Activated T-cell treated with anti-CD3 and anti-CD28 coated beads, Interleukin-2, amount 50 U/mL, for 24 hours (primary cell): ENCODE measurements at regions not wholly inside any gene's neighbourhood (a gene's known extent, or its start where the extent isn't known, plus 50 kb on each side); places are given as distances from the start of the nearest gene placed in this dataset.

Experiments
- DNase-seq: peaks from one replicate; pipeline ENCODE4 v3.0.0-alpha.2; 2020
- H3K27ac Mint-ChIP-seq: 2 replicates; pipeline ENCODE4 v1.8.0; 2020; ENCODE audit warnings: mild to moderate bottlenecking, mixed read lengths
- H3K27me3 Mint-ChIP-seq: 2 replicates; pipeline ENCODE4 v1.8.0; 2020; ENCODE audit warnings: mixed read lengths
- H3K36me3 Mint-ChIP-seq: 2 replicates; pipeline ENCODE4 v1.8.0; 2020; ENCODE audit warnings: low read depth, mixed read lengths
- H3K4me1 Mint-ChIP-seq: 2 replicates; pipeline ENCODE4 v1.8.0; 2020; ENCODE audit warnings: low read depth, mixed read lengths
- H3K4me3 Mint-ChIP-seq: 2 replicates; pipeline ENCODE4 v1.8.0; 2020; ENCODE audit warnings: mild to moderate bottlenecking, moderate library complexity, mixed read lengths
- H3K9me3 Mint-ChIP-seq: 2 replicates; pipeline ENCODE4 v1.8.0; 2020; ENCODE audit warnings: mixed read lengths

GRCh38 chr2:147101941-147102790 is 742.7 kb upstream of the ACVR2A start:
- no peak overlapping the region for H3K4me3 Mint-ChIP-seq
- peaks cover 5% of the 10 kb centered on the region for H3K27me3 Mint-ChIP-seq
- H3K36me3 Mint-ChIP-seq, result no peaks in the 10 kb centered on the region
- DNase-seq, result no peak
- H3K4me1 Mint-ChIP-seq, result peaks cover 2% of the 10 kb centered on the region
- no peaks in the 10 kb centered on the region for H3K9me3 Mint-ChIP-seq
- no peak overlapping the region for H3K27ac Mint-ChIP-seq

DNA sequence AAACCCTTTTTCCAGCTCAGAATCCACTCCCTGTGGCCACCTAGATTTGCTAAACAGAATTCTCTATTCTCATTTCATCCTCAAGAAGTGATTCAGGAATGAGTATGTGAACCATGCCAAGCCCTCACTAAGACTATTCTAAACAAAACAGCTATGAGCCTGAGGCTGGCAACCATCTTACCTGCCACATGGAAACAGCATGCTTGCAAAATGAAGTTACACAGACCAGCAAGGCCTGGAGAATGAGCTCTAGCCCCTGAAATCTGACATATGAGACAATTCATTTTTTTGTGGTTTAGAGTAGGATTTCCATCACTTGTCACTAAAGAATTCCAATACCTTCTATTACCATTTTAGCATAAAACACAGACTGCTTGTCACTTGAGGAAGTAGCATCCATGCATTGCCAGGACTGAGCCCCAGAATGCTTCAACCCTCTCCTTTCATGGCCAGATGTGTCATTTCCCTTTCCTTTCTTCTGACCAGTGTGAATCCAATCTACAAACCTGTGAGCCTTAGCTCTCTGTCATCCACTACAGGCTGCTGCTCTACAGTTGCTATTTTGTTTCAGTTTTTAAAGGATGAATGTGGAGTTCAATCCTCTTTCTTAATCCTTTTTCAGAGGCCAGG is 744.3 kb upstream of the ACVR2A start:
- Mint-ChIP-seq H3K27ac (no peak overlapping the region), H3K4me1 (peaks cover 9% of the 10 kb centered on the region), H3K4me3 (no peak overlapping the region), H3K27me3 (peaks cover 5% of the 10 kb centered on the region), H3K36me3 (no peaks in the 10 kb centered on the region), H3K9me3 (no peaks in the 10 kb centered on the region)
- DNase-seq, result no peak

DNA sequence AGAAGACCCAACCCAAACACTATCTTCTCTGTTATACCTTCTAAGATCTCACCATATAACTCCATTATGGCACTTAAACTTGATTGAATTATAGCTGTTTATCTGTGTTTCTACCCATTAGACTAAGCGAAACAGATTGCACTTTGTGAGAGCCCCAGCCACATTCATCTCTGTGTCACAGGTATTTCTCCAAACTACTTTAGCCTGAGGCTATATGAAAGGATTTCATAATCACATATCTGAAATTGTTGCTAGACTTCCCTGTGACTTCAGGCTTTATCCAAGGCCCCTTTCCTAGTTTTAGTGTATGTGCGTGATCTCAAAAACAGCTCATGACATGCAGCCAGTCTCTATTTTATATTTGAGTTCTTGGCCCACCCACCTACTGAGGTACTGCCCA is 745.0 kb upstream of the ACVR2A start:
- DNase-seq, result no peak
- Mint-ChIP-seq H3K27me3 (peaks cover 5% of the 10 kb centered on the region), H3K4me3 (no peak overlapping the region), H3K36me3 (no peaks in the 10 kb centered on the region), H3K27ac (no peak overlapping the region), H3K9me3 (no peaks in the 10 kb centered on the region), H3K4me1 (peaks cover 9% of the 10 kb centered on the region)

DNA sequence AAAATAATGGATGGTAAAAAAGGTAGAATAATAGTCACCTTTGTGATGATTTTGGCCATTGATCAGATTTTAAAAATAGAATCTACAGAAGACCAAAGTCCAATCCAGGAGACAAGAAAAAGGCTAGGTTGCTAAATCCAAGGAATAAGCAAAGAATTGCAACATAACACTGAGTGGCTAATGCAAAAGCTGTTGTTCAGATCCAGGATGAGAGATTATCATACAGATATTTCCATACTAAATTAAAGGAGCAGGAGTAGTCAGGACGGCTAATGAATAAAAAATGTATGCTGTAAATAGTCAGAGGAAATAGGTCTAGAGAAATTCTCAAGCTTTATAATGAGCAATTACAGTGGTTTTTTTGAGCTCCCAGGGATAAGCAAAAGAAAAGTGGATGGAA is 745.9 kb upstream of the ACVR2A start:
- H3K4me3 Mint-ChIP-seq, result no peak overlapping the region
- no peak for DNase-seq
- peaks cover 9% of the 10 kb centered on the region for H3K27me3 Mint-ChIP-seq
- no peaks in the 10 kb centered on the region for H3K9me3 Mint-ChIP-seq
- H3K4me1 Mint-ChIP-seq, result peaks cover 9% of the 10 kb centered on the region
- no peaks in the 10 kb centered on the region for H3K36me3 Mint-ChIP-seq
- H3K27ac Mint-ChIP-seq, result no peak overlapping the region

DNA sequence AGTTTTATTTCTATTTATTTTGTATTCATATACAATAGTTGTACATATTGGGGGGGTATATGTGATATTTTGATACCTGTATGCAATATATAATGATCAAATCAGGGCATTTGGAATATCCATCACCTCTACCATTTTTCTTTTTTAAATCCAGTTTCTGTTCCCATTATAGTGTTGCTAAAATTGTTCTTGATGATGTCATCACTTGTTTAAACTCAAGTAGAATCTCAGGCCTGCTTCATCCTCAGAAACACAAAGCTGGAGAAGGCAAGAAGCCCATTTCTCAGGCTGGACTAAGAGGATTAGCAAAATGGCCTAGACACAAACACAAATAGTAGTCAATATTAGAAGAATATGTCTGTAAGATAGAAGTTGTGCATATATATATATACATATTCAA is 747.1 kb upstream of the ACVR2A start:
- H3K4me1 Mint-ChIP-seq, result peaks cover 9% of the 10 kb centered on the region
- no peak for DNase-seq
- no peak overlapping the region for H3K27ac Mint-ChIP-seq
- no peaks in the 10 kb centered on the region for H3K36me3 Mint-ChIP-seq
- H3K4me3 Mint-ChIP-seq, result no peak overlapping the region
- peaks cover 9% of the 10 kb centered on the region for H3K27me3 Mint-ChIP-seq
- no peaks in the 10 kb centered on the region for H3K9me3 Mint-ChIP-seq

GRCh38 chr2:147096671-147097070 is 748.2 kb upstream of the ACVR2A start:
- no peak for DNase-seq
- peaks cover 8% of the 10 kb centered on the region for H3K27me3 Mint-ChIP-seq
- no peak overlapping the region for H3K27ac Mint-ChIP-seq
- no peaks in the 10 kb centered on the region for H3K36me3 Mint-ChIP-seq
- no peak overlapping the region for H3K4me3 Mint-ChIP-seq
- H3K9me3 Mint-ChIP-seq, result no peaks in the 10 kb centered on the region
- peaks cover 9% of the 10 kb centered on the region for H3K4me1 Mint-ChIP-seq

- Mint-ChIP-seq H3K4me1 (peaks cover 11% of the 10 kb centered on the region), H3K27me3 (peaks cover 4% of the 10 kb centered on the region), H3K4me3 (no peak overlapping the region), H3K27ac (no peak overlapping the region), H3K9me3 (no peaks in the 10 kb centered on the region), H3K36me3 (no peaks in the 10 kb centered on the region)
- no peak for DNase-seq
Measured at GRCh38 chr2:147095376-147095775, 749.5 kb upstream of the ACVR2A start.

DNA sequence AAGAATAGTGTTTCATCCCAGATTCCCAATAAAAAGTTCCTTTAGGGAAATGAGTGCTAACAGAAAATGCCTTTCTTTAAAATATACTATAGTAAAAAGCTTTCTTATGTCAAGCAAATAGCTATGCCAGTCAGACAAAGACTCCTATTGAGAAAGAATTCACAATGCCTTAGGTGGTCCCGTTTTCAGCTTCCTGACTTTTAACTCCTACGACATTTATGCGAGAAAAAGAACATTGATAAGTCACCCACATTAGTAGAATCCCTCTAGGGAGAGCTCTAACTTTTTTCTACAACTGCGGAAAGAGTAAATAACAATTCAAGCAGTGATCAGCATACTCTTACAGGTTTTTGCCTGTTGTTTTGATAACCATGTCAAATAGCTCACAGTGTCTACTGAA is 750.8 kb upstream of the ACVR2A start:
- DNase-seq, result no peak
- Mint-ChIP-seq H3K27me3 (peaks cover 4% of the 10 kb centered on the region), H3K4me3 (no peak overlapping the region), H3K27ac (no peak overlapping the region), H3K4me1 (peaks cover 11% of the 10 kb centered on the region), H3K9me3 (no peaks in the 10 kb centered on the region), H3K36me3 (no peaks in the 10 kb centered on the region)

DNA sequence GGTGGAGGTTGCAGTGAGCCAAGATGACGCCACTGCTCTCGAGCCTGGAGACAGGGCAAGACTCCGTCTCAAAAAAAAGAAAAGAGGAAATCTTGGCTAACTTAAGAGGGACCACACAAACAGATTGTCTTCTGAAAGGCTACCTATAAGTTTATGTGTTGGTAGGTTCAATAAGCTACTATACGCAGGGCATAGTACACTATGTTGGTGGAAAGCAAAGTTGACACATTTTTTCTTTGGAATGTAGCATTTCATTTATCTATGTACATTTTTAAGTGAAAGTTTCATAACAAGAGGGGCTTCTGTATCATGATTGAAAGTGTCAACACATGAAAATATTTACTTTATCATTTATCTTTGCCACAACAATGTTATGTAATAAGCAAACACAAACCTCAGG is 752.6 kb upstream of the ACVR2A start:
- Mint-ChIP-seq H3K4me3 (no peak overlapping the region), H3K27me3 (peaks cover 4% of the 10 kb centered on the region), H3K36me3 (no peaks in the 10 kb centered on the region), H3K27ac (no peak overlapping the region), H3K4me1 (peaks cover 10% of the 10 kb centered on the region), H3K9me3 (no peaks in the 10 kb centered on the region)
- DNase-seq, result no peak

DNA sequence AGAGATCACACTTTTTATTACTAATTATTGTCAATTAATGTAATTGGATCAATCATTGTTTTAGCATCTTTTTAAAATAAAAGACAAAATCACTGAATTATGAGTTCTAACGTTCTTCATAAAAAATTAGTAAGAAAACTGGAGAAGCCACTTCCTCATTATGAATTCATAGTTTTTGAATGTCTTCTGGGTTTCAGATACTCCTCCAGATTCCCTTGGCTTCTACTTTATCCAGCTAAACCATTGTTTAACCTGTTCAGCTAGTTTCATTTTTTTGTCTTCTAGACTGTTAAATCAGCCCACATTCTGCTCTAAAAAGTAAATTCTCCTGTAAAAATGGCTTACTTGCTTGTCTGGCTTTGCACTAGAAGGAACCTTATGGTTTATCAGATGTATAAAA is 753.4 kb upstream of the ACVR2A start:
- Mint-ChIP-seq H3K27ac (no peak overlapping the region), H3K27me3 (peaks cover 4% of the 10 kb centered on the region), H3K4me1 (peaks cover 3% of the 10 kb centered on the region), H3K36me3 (no peaks in the 10 kb centered on the region), H3K9me3 (no peaks in the 10 kb centered on the region), H3K4me3 (no peak overlapping the region)
- no peak for DNase-seq

GRCh38 chr2:147088871-147089270 is 756.0 kb upstream of the ACVR2A start:
- no peak for DNase-seq
- Mint-ChIP-seq H3K4me1 (peaks cover 4% of the 10 kb centered on the region), H3K36me3 (no peaks in the 10 kb centered on the region), H3K9me3 (no peaks in the 10 kb centered on the region), H3K27me3 (peaks cover 3% of the 10 kb centered on the region), H3K4me3 (no peak overlapping the region), H3K27ac (no peak overlapping the region)

- H3K9me3 Mint-ChIP-seq, result no peaks in the 10 kb centered on the region
- no peak for DNase-seq
- peaks cover 3% of the 10 kb centered on the region for H3K27me3 Mint-ChIP-seq
- H3K4me1 Mint-ChIP-seq, result peaks cover 12% of the 10 kb centered on the region
- H3K4me3 Mint-ChIP-seq, result no peak overlapping the region
- H3K27ac Mint-ChIP-seq, result no peak overlapping the region
- H3K36me3 Mint-ChIP-seq, result no peaks in the 10 kb centered on the region
Measured at GRCh38 chr2:147086715-147087114, 758.1 kb upstream of the ACVR2A start.

DNA sequence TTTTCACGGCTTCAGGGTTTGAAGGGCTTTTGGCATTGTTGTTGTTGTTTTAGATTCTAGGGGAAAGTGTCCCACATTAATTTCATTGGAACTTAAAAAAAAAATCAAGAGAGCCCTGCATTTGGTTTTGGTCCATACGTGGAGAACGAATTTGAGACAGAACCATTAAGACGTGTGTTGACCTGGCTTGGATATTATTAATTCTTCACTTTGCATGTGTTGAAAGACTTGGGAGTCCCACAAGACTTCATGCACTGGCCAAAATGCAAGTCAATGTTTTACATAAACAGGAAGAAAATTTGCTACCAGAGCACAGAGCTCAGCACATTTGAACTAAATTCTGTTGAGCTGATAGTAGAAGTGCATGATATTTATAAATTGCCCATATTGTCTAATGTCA is 761.2 kb upstream of the ACVR2A start:
- no peak overlapping the region for H3K27ac Mint-ChIP-seq
- peaks cover 3% of the 10 kb centered on the region for H3K27me3 Mint-ChIP-seq
- H3K4me3 Mint-ChIP-seq, result no peak overlapping the region
- DNase-seq, result no peak
- H3K4me1 Mint-ChIP-seq, result peaks cover 10% of the 10 kb centered on the region
- H3K9me3 Mint-ChIP-seq, result no peaks in the 10 kb centered on the region
- H3K36me3 Mint-ChIP-seq, result no peaks in the 10 kb centered on the region

DNA sequence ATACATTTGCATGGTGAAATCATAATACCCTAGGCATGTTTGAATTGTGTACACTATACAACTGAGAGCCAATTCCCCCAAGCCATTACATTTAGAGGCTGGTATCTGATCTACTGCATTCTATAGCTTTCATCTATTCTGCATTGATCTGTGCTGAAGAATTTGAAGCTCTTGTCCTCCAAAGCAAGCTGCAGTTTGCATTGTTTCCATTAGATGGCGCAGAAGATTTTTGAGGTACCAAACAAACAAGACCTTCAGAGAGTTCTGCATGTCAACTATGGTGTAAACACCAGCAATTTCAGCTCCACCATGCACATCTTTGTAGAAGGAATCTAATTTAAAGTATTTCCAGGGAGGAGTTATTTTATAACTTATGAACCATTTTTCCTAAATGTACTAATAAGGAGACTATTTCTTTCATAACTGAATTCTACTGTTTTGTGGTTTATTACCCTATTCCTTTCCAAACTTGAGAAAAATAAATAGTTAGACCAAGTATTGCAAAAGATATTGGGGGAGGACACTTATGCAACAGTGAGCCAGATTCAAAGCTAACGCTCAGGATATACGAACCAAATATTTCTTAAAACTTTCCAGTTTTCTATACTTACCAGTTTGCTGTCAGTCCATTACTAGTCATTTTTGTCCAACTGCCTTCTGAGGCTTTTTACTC is 761.8 kb upstream of the ACVR2A start:
- Mint-ChIP-seq H3K9me3 (no peaks in the 10 kb centered on the region), H3K36me3 (no peaks in the 10 kb centered on the region), H3K4me1 (peaks cover 10% of the 10 kb centered on the region), H3K27me3 (peaks cover 5% of the 10 kb centered on the region), H3K4me3 (no peak overlapping the region), H3K27ac (no peak overlapping the region)
- DNase-seq, result no peak

DNA sequence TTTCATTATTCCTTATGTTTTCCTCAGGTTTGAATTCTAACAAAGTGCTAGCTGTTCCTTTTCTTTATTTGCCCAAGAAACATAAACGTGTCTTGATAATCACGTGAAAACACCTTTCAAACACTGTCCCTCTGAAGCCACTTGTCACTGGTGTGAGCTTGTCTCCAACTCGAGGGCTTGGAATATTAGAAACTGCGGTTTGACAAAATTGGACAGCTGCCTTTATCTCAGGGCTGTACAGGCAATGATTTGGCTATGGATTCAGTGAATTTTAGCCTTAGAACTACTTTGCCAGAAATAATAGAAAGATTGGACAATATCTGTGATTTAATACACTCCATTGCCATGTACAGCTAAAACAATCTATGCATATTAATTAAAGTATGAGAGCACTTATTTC is 763.0 kb upstream of the ACVR2A start:
- Mint-ChIP-seq H3K27me3 (peaks cover 11% of the 10 kb centered on the region), H3K4me3 (no peak overlapping the region), H3K36me3 (no peaks in the 10 kb centered on the region), H3K9me3 (no peaks in the 10 kb centered on the region), H3K4me1 (peaks cover 10% of the 10 kb centered on the region), H3K27ac (no peak overlapping the region)
- DNase-seq, result no peak
